H1 (cell line): ENCODE measurements at regions not wholly inside any gene's neighbourhood (a gene's known extent, or its start where the extent isn't known, plus 50 kb on each side); places are given as distances from the start of the nearest gene placed in this dataset.

Experiments used
- CTCF ChIA-PET: fragments of 300-600 bp; sonication (Branson Sonifier 250); formaldehyde crosslinking; loops from one replicate; lab custom pipeline; 2021; ENCODE audit not compliant: partially characterized antibody; lab: Charles Lee
- POLR2A ChIA-PET: fragments of 300-600 bp; sonication (Branson Sonifier 250); formaldehyde crosslinking; loops from one replicate; lab custom pipeline; 2021; ENCODE audit warnings: inconsistent platforms; ENCODE audit not compliant: partially characterized antibody; lab: Charles Lee
- DNase-seq, 2 experiments: peaks; one replicate each; pipeline versions ENCODE4 v3.0.0 to v3.0.0-alpha.2; 2010 to 2022; ENCODE audit warnings: low spot score in 2 of 2, low read depth in 1 of 2, mixed read lengths in 1 of 2
- FAIRE-seq: peaks from 2 replicates; lab custom pipeline; 2011; peaks lifted over from hg19 to GRCh38; lab: Jason Lieb, UNC
- H2AFZ ChIP-seq: 2 replicates; pipeline ENCODE4 v1.8.1; 2012; ENCODE audit warnings: low read length, inconsistent platforms
- H2AK5ac ChIP-seq: 2 replicates; pipeline ENCODE4 v1.6.1; 2013; ENCODE audit warnings: low read depth, low read length
- H2BK120ac ChIP-seq: replicated peaks from 2 replicates; pipeline ENCODE3; 2013; ENCODE audit warnings: low read depth, low read length, inconsistent platforms
- H2BK12ac ChIP-seq: 2 replicates; pipeline ENCODE4 v1.6.1; 2013; ENCODE audit warnings: low read depth, low read length
- H2BK15ac ChIP-seq: 2 replicates; pipeline ENCODE4 v1.6.1; 2013; ENCODE audit warnings: low read length
- H2BK20ac ChIP-seq: 2 replicates; pipeline ENCODE4 v1.6.1; 2013; ENCODE audit warnings: low read length
- H2BK5ac ChIP-seq: 2 replicates; pipeline ENCODE4 v1.6.1; 2013; ENCODE audit warnings: low read depth, low read length
- H3K14ac ChIP-seq: 2 replicates; pipeline ENCODE4 v1.6.1; 2013; ENCODE audit warnings: inconsistent platforms; ENCODE audit not compliant: insufficient read length
- H3K18ac ChIP-seq: 2 replicates; pipeline ENCODE4 v1.6.1; 2013; ENCODE audit warnings: low read length; ENCODE audit errors: extremely low read depth
- H3K23ac ChIP-seq: 2 replicates; pipeline ENCODE4 v1.6.1; 2013; ENCODE audit warnings: inconsistent platforms; ENCODE audit not compliant: insufficient read length
- H3K23me2 ChIP-seq: 2 replicates; pipeline ENCODE4 v1.6.1; 2013; ENCODE audit warnings: low read depth, low read length
- H3K27ac ChIP-seq: 2 replicates; pipeline ENCODE4 v1.6.1; 2011; ENCODE audit warnings: low read depth, low read length, inconsistent platforms
- H3K27me3 ChIP-seq, 4 experiments: replicated peaks in 1 of 4; 1 replicate in 1 of 4; 2 replicates in 3 of 4; pipeline versions ENCODE4 v1.6.1 to v1.8.1; 2011 to 2013; ENCODE audit warnings: low read length in 3 of 4, mild to moderate bottlenecking in 3 of 4, inconsistent platforms in 2 of 4, mixed read lengths in 2 of 4, moderate library complexity in 1 of 4; ENCODE audit not compliant: control insufficient read depth in 3 of 4, insufficient read depth in 3 of 4; ENCODE audit errors: extremely low read depth in 1 of 4
- H3K36me3 ChIP-seq, 4 experiments: 2 replicates each; pipeline versions ENCODE4 v1.6.1 to v1.8.1; 2011 to 2013; ENCODE audit warnings: mild to moderate bottlenecking in 4 of 4, low read length in 3 of 4, moderate library complexity in 2 of 4, control low read depth in 1 of 4, inconsistent platforms in 1 of 4; ENCODE audit not compliant: insufficient read depth in 4 of 4, control insufficient read depth in 2 of 4
- H3K4ac ChIP-seq: replicated peaks from 2 replicates; pipeline ENCODE3; 2013; ENCODE audit warnings: low read length, low read depth, mixed read lengths, inconsistent platforms; ENCODE audit not compliant: insufficient read length
- H3K4me1 ChIP-seq, 4 experiments: replicated peaks in 1 of 4; 1 replicate in 1 of 4; 2 replicates in 3 of 4; pipeline versions ENCODE4 v1.6.1 to v1.8.1; 2011 to 2013; ENCODE audit warnings: low read length in 3 of 4, inconsistent platforms in 2 of 4, mixed read lengths in 1 of 4; ENCODE audit not compliant: insufficient read depth in 4 of 4, control insufficient read depth in 3 of 4
- H3K4me2 ChIP-seq, 2 experiments: 2 replicates each; pipeline versions ENCODE4 v1.6.1 to v1.8.1; 2011 to 2013; ENCODE audit warnings: low read depth in 2 of 2, low read length in 2 of 2, control low read depth in 1 of 2, inconsistent platforms in 1 of 2, mild to moderate bottlenecking in 1 of 2; ENCODE audit not compliant: insufficient read depth in 1 of 2
- H3K4me3 ChIP-seq, 4 experiments: fragments of 200-600, 300-600 bp in 1 of 4; sonication (generic), shearing (Covaris generic), sonication (Bioruptor Twin) in 1 of 4; 2 replicates each; pipeline versions ENCODE4 v1.5.1 to v1.8.1; 2011 to 2016; ENCODE audit warnings: low read length in 4 of 4, low read depth in 3 of 4, control low read depth in 2 of 4, inconsistent platforms in 2 of 4, mild to moderate bottlenecking in 2 of 4, mixed read lengths in 1 of 4, moderate library complexity in 1 of 4; ENCODE audit not compliant: insufficient read depth in 2 of 4; ENCODE audit errors: extremely low read depth in 1 of 4
- H3K56ac ChIP-seq: replicated peaks from 2 replicates; pipeline ENCODE3; 2013; ENCODE audit warnings: low read depth, mild to moderate bottlenecking, mixed read lengths, low read length, inconsistent platforms; ENCODE audit not compliant: insufficient read length
- H3K79me1 ChIP-seq: 2 replicates; pipeline ENCODE4 v1.6.1; 2013; ENCODE audit warnings: low read depth, low read length, control low read depth
- H3K79me2 ChIP-seq, 2 experiments: 2 replicates each; pipeline versions ENCODE4 v1.6.1 to v1.8.1; 2012 to 2013; ENCODE audit warnings: low read length in 2 of 2, mild to moderate bottlenecking in 2 of 2, inconsistent platforms in 1 of 2; ENCODE audit not compliant: insufficient read depth in 2 of 2, control insufficient read depth in 1 of 2
- H3K9ac ChIP-seq, 4 experiments: replicated peaks in 1 of 4; 1 replicate in 1 of 4; 2 replicates in 3 of 4; pipeline versions ENCODE4 v1.6.1 to v1.8.1; 2011 to 2013; ENCODE audit warnings: low read depth in 3 of 4, low read length in 3 of 4, control low read depth in 2 of 4, mild to moderate bottlenecking in 2 of 4, moderate library complexity in 2 of 4, inconsistent platforms in 1 of 4; ENCODE audit errors: extremely low read depth in 1 of 4
- H3K9me3 ChIP-seq, 2 experiments: 2 replicates each; pipeline versions ENCODE4 v1.6.1 to v1.8.1; 2012 to 2013; ENCODE audit warnings: mild to moderate bottlenecking in 2 of 2, moderate library complexity in 2 of 2, control low read depth in 1 of 2, inconsistent platforms in 1 of 2, low read depth in 1 of 2, low read length in 1 of 2, mixed read lengths in 1 of 2; ENCODE audit not compliant: insufficient read depth in 2 of 2
- H4K20me1 ChIP-seq, 2 experiments: replicated peaks in 1 of 2; 2 replicates each; pipeline versions ENCODE3 to v1.8.1; 2011 to 2013; ENCODE audit warnings: inconsistent platforms in 2 of 2, low read length in 2 of 2, mild to moderate bottlenecking in 1 of 2; ENCODE audit not compliant: insufficient read depth in 2 of 2, control insufficient read depth in 1 of 2
- H4K5ac ChIP-seq: 2 replicates; pipeline ENCODE4 v1.6.1; 2013; ENCODE audit warnings: low read length, low read depth, mixed read lengths, inconsistent platforms; ENCODE audit not compliant: insufficient read length
- H4K8ac ChIP-seq: 2 replicates; pipeline ENCODE4 v1.8.0; 2013; ENCODE audit warnings: mild to moderate bottlenecking, moderate library complexity, low read length, inconsistent platforms; ENCODE audit not compliant: insufficient read depth; ENCODE audit errors: extremely low read depth
- H4K91ac ChIP-seq: replicated peaks from 2 replicates; pipeline ENCODE3; 2013; ENCODE audit warnings: low read length, mixed read lengths, inconsistent platforms; ENCODE audit not compliant: insufficient read length
- ATF2 ChIP-seq: IDR thresholded peaks from 2 replicates; pipeline ENCODE4 v1.6.1; 2012; ENCODE audit warnings: low read length, inconsistent platforms
- CBX5 ChIP-seq: fragments of 300-800, 300-1000 bp; sonication (generic); IDR thresholded peaks from 2 replicates; pipeline ENCODE4 v1.7.1; 2016; ENCODE audit warnings: antibody characterized with exemption, low read length, low read depth
- HDAC6 ChIP-seq: IDR thresholded peaks from one replicate; pipeline ENCODE4 v1.7.1; 2012; ENCODE audit warnings: low read depth, mild to moderate bottlenecking, inconsistent platforms, low read length, moderate library complexity
- KDM4A ChIP-seq: IDR thresholded peaks from one replicate; pipeline ENCODE4 v1.7.1; 2012; ENCODE audit warnings: low read depth, mild to moderate bottlenecking, moderate library complexity, low read length, inconsistent platforms; ENCODE audit not compliant: severe bottlenecking
- SP1 ChIP-seq: IDR thresholded peaks from 2 replicates; pipeline ENCODE4 v1.6.1; 2011; ENCODE audit warnings: low read depth, low read length
- USF2 ChIP-seq: IDR thresholded peaks from 2 replicates; pipeline ENCODE4 v1.6.1; 2011; ENCODE audit warnings: low read length, improper control_type of control experiment
- YY1 ChIP-seq: IDR thresholded peaks from 2 replicates; pipeline ENCODE4 v1.6.1; 2011; ENCODE audit warnings: low read depth, mild to moderate bottlenecking, low read length
- WGBS, 2 experiments: shearing (Covaris generic) in 1 of 2; methylation state at CpG; one replicate each; pipeline versions ENCODE4 v1.1.6 to v1.1.7; 2013 to 2015; ENCODE audit warnings: low lambda C conversion rate in 2 of 2, mixed read lengths in 2 of 2, inconsistent platforms in 1 of 2, low coverage in 1 of 2, missing lambda C conversion rate in 1 of 2; ENCODE audit not compliant: insufficient replicate concordance in 2 of 2, insufficient coverage in 1 of 2, insufficient read length in 1 of 2; ENCODE audit errors: extremely low coverage in 1 of 2, missing lambda C conversion rate in 1 of 2; 5-methylcytosine and 5-hydroxymethylcytosine counted together

GRCh38 chr14:98010784-98011183, 1213.6 kb downstream of the VRK1 start:
- no peak overlapping the region for H4K8ac ChIP-seq
- ChIA-PET POLR2A (no interaction called here), CTCF (no interaction called here)
- no peak overlapping the region for H3K4me3 ChIP-seq
- H4K5ac ChIP-seq = no peak overlapping the region
- H4K20me1 ChIP-seq = no peaks in the 10 kb centered on the region
- no peak for DNase-seq
- H3K4me2 ChIP-seq = no peak overlapping the region
- H3K14ac ChIP-seq = no peak overlapping the region
- H3K23me2 ChIP-seq = no peaks in the 10 kb centered on the region
- no peak overlapping the region for H2BK15ac ChIP-seq
- H2BK5ac ChIP-seq = no peak overlapping the region
- no peak for FAIRE-seq
- WGBS, 2 experiments = 91% methylated on average over 2 of the region's 2 CpGs; no CpG with 5 or more reads in 1 of the 2 experiments
- H3K79me1 ChIP-seq = no peaks in the 10 kb centered on the region
- H3K36me3 ChIP-seq = no peaks in the 10 kb centered on the region
- H3K4ac ChIP-seq = no peak overlapping the region
- no peak overlapping the region for H2BK20ac ChIP-seq
- no peak overlapping the region for H2AFZ ChIP-seq
- no peak overlapping the region for H3K27ac ChIP-seq
- no peak overlapping the region for H2AK5ac ChIP-seq
- no peak overlapping the region for H4K91ac ChIP-seq
- H3K4me1 ChIP-seq = no peaks in the 10 kb centered on the region
- no peak overlapping the region for H3K23ac ChIP-seq
- H3K9ac ChIP-seq = no peak overlapping the region
- no peaks in the 10 kb centered on the region for H3K79me2 ChIP-seq
- H3K18ac ChIP-seq = no peak overlapping the region
- H3K56ac ChIP-seq = no peak overlapping the region
- no peak overlapping the region for H2BK120ac ChIP-seq
- H2BK12ac ChIP-seq = no peak overlapping the region
- no peaks in the 10 kb centered on the region for H3K9me3 ChIP-seq
- H3K27me3 ChIP-seq = no peaks in the 10 kb centered on the region
- TF ChIP-seq CBX5 = no peak
- TF ChIP-seq USF2 = no peak
- no peak for TF ChIP-seq HDAC6
- no peak for TF ChIP-seq YY1
- no peak for TF ChIP-seq KDM4A
- TF ChIP-seq SP1 = no peak
- TF ChIP-seq ATF2 = no peak
